CD4-positive, alpha-beta T cell treated with Interleukin-17A for 1 hour (primary cell): ENCODE measurements at regions not wholly inside any gene's neighbourhood (a gene's known extent, or its start where the extent isn't known, plus 50 kb on each side); places are given as distances from the start of the nearest gene placed in this dataset.
"Not testable (repeated sequence)": the region's sequence is repeated elsewhere in the genome, so short reads cannot be mapped to it uniquely, and the experiment has no call there.

Source experiments
- DNase-seq: peaks from one replicate; pipeline ENCODE4 v3.0.0-alpha.2; 2020

DNA sequence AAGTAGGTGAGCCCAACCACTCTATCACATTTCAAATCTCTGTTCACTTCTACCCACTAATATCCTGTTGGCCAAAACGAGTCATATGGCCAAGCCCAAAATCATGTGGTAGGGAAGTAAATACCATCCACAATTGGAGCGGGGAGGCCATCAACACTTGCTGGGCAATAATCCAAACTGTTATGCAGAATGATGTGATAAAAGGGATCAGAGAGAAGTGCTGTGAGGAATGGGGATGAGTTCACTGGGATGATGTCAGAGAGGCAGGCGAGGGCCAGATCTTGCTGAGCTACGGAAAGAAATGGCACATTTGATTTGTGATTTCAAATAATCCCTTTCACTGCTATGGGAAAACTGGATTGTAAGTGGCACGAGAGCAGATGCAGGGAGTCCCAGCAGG lies 188.4 kb downstream of the NPIPA8 start:
- DNase-seq = not testable (repeated sequence)

DNA sequence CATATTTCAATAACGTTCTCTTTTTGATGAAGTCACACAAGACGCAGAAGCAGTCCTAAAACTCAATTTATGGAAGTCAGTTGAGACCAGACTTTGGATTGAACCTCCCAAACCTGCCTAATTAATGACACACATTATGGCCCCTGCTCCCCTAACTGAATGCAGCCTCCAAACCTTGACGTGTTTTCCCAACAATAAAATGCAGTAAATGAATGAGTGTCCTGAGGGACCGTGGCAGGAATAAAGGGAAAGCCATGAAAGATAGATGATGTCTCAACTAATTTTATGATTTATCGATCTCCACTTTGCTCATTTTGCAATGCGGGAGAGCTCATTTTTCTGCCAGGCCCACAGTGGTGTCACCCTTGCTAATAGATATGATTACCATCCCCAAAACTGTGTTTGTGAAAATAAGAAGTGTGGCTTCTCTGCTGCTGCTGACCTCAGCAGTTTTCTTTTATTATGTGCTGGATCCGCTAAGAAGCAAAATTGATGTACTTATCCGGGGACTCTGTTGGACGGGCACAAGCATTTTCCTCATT lies 189.9 kb downstream of the NPIPA8 start:
- not testable (repeated sequence) for DNase-seq

- DNase-seq = not testable (repeated sequence)
Observed at GRCh38 chr16:18142066-18142465, 194.5 kb downstream of the NPIPA8 start.

DNA sequence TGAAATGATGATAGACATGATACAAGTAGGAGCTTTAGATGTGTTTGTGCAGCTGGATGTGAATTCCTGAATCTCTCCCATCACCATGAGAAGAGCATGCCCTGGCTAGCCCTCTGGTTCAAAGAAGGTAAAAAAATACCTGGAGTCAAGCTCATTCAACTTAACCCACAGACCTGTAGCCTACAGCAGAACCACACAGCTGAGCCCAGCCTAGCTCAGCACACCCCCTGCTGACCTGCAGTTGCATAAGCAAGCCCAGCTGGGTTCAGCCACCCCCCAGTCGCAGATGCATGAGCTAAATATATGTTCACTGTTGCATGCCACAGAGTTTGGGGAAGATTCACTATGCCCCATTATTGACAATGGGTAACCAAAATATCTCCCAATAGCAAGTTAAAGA lies 200.2 kb downstream of the NPIPA8 start:
- not testable (repeated sequence) for DNase-seq

DNA sequence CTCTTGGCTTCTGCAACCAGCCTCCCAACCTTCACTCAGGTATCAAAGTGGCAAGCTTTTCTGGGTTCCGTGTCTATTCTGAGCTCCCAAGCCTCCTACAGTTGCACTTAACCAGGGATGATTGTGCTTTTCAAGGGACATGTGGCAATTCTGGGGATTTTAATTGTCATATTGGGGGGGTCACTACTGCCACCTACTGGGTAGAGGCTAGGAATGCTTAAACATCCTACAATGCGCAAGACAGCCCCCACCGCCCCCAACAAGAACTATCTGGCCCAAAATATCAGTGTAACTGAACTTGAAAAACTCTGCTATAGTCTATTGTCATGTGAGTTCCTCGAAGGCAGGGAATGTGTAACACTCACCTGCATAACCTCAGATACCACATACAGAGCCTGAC lies 201.5 kb downstream of the NPIPA8 start:
- not testable (repeated sequence) for DNase-seq

GRCh38 chr16:18131587-18131986 lies 204.9 kb downstream of the NPIPA8 start:
- DNase-seq = not testable (repeated sequence)

GRCh38 chr16:18130478-18131120 lies 205.9 kb downstream of the NPIPA8 start:
- DNase-seq = not testable (repeated sequence)

DNA sequence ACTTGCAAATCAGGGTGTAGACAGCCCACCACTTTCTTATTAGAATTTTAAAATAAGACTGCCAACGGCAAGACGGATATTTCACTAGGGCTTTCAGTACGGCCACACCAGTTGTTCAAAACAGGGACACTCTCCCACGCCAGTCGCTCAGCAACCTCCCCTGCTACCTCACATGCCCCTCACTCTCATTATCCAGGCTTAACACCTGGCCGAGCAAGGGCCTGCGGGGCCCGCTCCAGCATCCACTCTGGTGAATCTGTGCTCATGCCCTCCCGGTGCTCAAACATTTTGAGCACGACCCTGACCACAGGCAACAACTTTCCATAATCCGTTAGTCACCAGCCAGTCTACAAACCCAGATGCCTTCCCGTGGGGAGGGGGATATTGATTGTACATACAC lies 209.5 kb downstream of the NPIPA8 start:
- DNase-seq = not testable (repeated sequence)

- not testable (repeated sequence) for DNase-seq
Observed at GRCh38 chr16:18119092-18119491, 217.4 kb downstream of the NPIPA8 start.

- not testable (repeated sequence) for DNase-seq
Observed at GRCh38 chr16:18118684-18119083, 217.9 kb downstream of the NPIPA8 start.

DNA sequence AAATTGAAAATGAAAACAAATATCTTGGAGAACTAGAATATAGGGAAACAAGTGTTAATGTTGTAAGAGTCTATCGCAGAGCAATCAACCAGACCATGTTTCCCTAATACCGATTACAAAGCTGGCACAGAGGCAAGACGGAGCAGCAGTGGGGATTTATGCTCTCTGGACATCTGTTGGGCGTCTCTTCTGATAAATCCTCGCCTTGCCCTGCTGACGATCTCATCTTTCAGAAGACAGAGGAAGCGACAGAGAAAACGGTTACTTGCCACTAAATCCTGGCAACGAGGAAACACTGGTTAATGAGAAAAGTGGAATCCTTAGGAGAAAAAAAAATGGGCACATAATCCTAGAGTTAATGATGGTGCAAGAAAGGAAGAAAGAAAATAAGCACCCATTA lies 218.5 kb downstream of the NPIPA8 start:
- DNase-seq = not testable (repeated sequence)

DNA sequence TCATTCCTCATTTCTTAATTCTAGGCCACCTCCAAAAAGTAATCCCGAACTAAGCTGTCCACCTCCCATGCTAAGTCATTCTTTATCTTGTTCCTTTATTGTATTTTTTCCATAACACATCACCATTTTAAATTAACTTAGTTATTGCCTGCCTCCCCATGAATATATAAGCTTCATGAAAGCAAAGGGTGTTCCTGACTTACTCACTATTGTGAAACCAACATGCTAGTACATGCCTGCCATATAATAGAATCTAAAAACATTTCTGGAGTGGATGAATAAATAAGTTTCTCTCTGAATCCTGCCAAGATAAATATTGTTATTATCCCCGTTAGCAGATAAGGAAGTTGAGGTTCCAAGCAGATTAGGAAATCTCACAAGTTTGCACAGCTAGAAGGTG lies 232.1 kb downstream of the NPIPA8 start:
- not testable (repeated sequence) for DNase-seq

DNA sequence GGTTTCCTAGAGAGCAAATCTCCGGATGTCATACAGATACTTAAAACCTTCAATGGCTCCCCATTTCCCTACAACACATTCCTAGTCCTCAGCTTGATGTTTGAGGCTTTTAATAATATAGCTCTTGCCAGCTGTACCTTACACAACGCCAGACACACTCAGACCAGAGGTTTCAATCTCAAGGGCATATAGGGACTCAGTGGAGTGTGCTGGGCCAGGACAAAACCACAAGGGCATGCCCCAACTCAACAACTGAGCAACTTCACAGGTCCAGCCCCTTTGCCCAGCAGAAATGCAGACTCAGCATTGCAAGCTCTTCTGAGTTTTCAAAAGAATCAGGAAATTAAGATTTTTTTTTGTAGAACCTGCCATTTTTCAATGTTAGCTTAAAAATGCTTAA lies 235.5 kb downstream of the NPIPA8 start:
- DNase-seq = not testable (repeated sequence)

DNA sequence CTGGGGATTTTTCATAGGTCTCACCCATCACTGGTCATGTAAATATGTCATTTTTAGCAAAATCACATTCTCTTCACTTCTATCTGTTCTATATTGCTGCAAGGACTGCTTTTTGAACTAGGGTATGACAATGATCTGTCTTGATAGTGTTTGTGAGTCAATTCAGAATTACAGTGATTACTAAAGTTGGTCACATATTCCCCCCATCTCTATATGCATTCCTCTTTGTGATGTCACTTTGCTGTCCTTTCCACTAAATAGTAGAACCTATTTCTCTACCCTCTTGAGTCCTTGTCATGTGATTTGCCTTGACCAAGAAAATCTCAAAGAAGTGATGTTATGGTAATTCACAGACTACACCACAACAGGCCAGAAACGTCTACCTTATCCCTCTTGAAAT lies 243.9 kb downstream of the NPIPA8 start:
- not testable (repeated sequence) for DNase-seq

GRCh38 chr16:18080658-18081363 lies 255.7 kb downstream of the NPIPA8 start:
- DNase-seq = not testable (repeated sequence)

DNA sequence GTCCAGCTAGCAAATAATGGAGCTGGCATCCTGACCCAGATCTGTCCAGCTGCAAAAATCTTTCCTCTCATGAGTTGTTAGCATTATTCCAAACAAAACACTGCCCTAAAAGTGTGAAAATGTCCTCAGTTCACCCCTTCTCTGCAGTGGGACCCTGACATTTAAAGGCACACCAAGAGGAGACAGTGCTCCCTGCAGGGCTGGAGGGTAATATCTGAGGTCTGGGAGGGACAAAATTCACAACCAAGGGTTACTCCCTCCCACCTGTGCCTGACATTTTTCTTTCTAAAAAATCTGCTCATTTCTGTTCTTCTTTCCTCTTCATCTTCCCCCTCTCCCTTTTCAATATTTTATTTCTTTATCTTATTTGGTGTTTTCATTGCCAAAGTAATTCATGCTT lies 258.6 kb downstream of the NPIPA8 start:
- DNase-seq = not testable (repeated sequence)

- no peak for DNase-seq
Observed at GRCh38 chr16:18072161-18072560, 264.4 kb downstream of the NPIPA8 start.

DNA sequence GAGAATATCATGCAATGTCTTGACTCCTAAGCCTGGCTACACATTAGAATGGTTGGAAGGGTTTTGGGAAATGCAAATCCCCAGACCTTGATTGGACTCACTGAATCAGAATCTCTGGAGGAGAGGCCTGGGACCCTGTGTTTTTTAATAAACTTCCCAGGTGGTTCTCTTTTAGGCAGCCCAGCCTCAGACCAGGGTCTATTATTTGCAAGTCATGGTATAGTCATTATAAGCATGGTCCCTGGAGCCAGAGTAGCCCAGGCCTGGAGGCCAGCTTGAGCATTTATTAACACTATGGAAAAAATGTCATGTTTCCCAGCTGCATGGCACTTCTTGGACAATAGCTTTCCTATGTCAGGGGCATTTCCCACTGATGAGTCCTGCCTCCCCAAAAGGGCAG lies 266.9 kb downstream of the NPIPA8 start:
- no peak for DNase-seq

DNA sequence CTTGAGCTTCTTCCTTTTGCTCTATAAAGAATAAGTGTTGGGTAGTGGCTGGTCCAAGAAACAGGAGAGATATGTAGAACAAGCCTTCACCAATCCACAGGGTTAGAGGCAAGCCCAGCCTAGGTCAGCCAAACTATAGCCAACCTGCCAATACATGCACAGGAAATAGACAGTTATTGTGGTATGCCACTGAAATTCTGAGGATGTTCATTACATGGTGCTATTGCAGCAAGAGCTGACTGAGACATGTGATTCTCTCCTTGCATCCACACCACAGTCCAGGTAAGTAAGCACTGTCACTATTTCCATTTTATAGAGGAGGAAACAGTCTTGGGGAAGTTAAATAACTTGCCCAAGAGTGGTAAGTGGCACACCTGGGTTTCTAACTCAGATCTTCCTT lies 268.1 kb downstream of the NPIPA8 start:
- no peak for DNase-seq

- DNase-seq = no peak
Observed at GRCh38 chr16:18062713-18063112, 273.8 kb downstream of the NPIPA8 start.

DNA sequence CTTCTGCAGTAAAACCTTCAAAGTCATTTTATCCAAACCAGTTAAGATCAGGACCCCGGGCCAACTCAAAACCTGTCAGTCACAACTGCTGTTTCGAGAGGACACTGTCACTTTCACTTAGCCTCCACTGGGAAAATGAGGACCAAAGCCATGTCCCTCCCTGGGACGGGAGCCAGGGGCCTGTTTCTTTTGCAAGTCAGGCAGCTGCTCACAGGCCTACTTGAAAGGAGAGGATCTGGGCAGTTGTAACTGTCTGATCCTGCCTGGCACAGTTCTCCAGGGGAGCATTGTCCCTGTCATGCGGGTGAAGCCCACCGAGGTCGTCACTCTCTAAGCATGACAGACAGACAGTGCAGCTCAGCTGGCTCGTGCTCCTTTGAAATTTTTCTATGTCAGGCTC lies 276.2 kb downstream of the NPIPA8 start:
- no peak for DNase-seq

DNA sequence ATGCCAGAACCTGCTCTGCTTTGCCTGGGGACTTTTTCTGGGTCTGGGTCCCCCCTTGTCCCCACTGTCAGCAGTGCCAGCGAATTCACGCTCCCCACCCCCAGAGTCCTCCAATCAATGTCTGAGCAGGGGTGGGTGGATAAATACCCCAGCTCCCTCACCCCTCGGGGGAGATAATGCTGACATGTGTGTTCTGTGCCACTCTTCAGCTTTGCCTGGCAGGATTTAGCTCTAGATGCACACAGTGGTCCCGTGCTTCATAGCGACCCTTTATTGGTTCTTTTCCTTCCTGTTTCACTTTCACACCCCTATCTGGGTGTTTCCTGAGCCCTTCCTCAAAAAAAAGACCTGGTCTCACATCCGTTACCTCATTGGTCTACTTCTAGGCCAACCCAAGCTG lies 277.0 kb downstream of the NPIPA8 start:
- no peak for DNase-seq

DNA sequence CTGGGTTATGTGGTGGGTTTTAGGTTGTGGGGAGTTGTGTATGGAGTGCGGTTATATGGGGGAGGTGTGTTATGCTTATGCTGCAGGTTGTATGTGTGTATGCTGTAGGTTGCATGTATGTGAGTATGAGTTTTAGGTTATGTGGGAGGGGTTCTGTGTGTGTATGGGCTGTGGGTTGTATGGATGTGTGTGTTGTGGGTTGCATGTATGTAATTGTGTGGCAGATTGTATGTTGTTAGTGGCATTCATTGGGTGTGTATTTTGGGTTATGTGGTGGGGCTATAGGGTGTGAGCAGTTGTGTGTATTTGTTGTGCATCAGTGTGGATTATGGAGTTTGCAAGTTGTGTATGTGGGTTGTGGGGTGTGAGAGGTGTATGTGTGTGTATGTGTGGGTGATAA lies 277.4 kb downstream of the NPIPA8 start:
- no peak for DNase-seq

DNA sequence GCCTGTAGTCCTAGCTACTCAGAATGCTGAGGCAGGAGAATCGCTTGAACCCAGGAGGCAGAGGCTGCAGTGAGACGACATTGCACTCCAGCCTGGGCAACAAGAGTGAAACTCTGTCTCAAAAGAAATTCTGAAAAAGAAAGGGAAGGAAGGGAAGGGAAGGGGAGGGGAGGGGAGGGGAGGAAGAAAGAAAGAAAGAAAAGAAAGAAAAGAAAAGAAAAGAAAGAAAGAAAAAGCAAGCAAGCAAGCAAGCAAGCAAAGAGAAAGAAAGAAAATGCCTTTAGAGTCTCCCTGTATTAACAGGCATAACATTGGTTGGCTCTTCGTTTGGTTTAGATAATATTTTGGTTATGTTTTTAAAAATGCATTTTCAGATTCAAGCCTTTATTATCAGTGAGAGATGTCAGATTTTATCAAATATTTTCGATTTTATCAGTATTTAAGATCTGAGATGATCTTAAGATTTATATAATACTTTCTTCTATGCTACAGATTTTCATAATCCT lies 281.1 kb downstream of the NPIPA8 start:
- DNase-seq = no peak
